H1 (cell line): ENCODE measurements at regions not wholly inside any gene's neighbourhood (a gene's known extent, or its start where the extent isn't known, plus 50 kb on each side); places are given as distances from the start of the nearest gene placed in this dataset.

Source experiments
- CTCF ChIA-PET: fragments of 300-600 bp; sonication (Branson Sonifier 250); formaldehyde crosslinking; loops from one replicate; lab custom pipeline; 2021; ENCODE audit not compliant: partially characterized antibody; lab: Charles Lee
- POLR2A ChIA-PET: fragments of 300-600 bp; sonication (Branson Sonifier 250); formaldehyde crosslinking; loops from one replicate; lab custom pipeline; 2021; ENCODE audit warnings: inconsistent platforms; ENCODE audit not compliant: partially characterized antibody; lab: Charles Lee
- DNase-seq, 2 experiments: peaks; one replicate each; pipeline versions ENCODE4 v3.0.0 to v3.0.0-alpha.2; 2010 to 2022; ENCODE audit warnings: low spot score in 2 of 2, low read depth in 1 of 2, mixed read lengths in 1 of 2
- FAIRE-seq: peaks from 2 replicates; lab custom pipeline; 2011; peaks lifted over from hg19 to GRCh38; lab: Jason Lieb, UNC
- H2AFZ ChIP-seq: 2 replicates; pipeline ENCODE4 v1.8.1; 2012; ENCODE audit warnings: low read length, inconsistent platforms
- H2AK5ac ChIP-seq: 2 replicates; pipeline ENCODE4 v1.6.1; 2013; ENCODE audit warnings: low read depth, low read length
- H2BK120ac ChIP-seq: replicated peaks from 2 replicates; pipeline ENCODE3; 2013; ENCODE audit warnings: low read depth, low read length, inconsistent platforms
- H2BK12ac ChIP-seq: 2 replicates; pipeline ENCODE4 v1.6.1; 2013; ENCODE audit warnings: low read depth, low read length
- H2BK15ac ChIP-seq: 2 replicates; pipeline ENCODE4 v1.6.1; 2013; ENCODE audit warnings: low read length
- H2BK20ac ChIP-seq: 2 replicates; pipeline ENCODE4 v1.6.1; 2013; ENCODE audit warnings: low read length
- H2BK5ac ChIP-seq: 2 replicates; pipeline ENCODE4 v1.6.1; 2013; ENCODE audit warnings: low read depth, low read length
- H3K14ac ChIP-seq: 2 replicates; pipeline ENCODE4 v1.6.1; 2013; ENCODE audit warnings: inconsistent platforms; ENCODE audit not compliant: insufficient read length
- H3K18ac ChIP-seq: 2 replicates; pipeline ENCODE4 v1.6.1; 2013; ENCODE audit warnings: low read length; ENCODE audit errors: extremely low read depth
- H3K23ac ChIP-seq: 2 replicates; pipeline ENCODE4 v1.6.1; 2013; ENCODE audit warnings: inconsistent platforms; ENCODE audit not compliant: insufficient read length
- H3K23me2 ChIP-seq: 2 replicates; pipeline ENCODE4 v1.6.1; 2013; ENCODE audit warnings: low read depth, low read length
- H3K27ac ChIP-seq: 2 replicates; pipeline ENCODE4 v1.6.1; 2011; ENCODE audit warnings: low read depth, low read length, inconsistent platforms
- H3K27me3 ChIP-seq, 4 experiments: replicated peaks in 1 of 4; 1 replicate in 1 of 4; 2 replicates in 3 of 4; pipeline versions ENCODE4 v1.6.1 to v1.8.1; 2011 to 2013; ENCODE audit warnings: low read length in 3 of 4, mild to moderate bottlenecking in 3 of 4, inconsistent platforms in 2 of 4, mixed read lengths in 2 of 4, moderate library complexity in 1 of 4; ENCODE audit not compliant: control insufficient read depth in 3 of 4, insufficient read depth in 3 of 4; ENCODE audit errors: extremely low read depth in 1 of 4
- H3K36me3 ChIP-seq, 4 experiments: 2 replicates each; pipeline versions ENCODE4 v1.6.1 to v1.8.1; 2011 to 2013; ENCODE audit warnings: mild to moderate bottlenecking in 4 of 4, low read length in 3 of 4, moderate library complexity in 2 of 4, control low read depth in 1 of 4, inconsistent platforms in 1 of 4; ENCODE audit not compliant: insufficient read depth in 4 of 4, control insufficient read depth in 2 of 4
- H3K4ac ChIP-seq: replicated peaks from 2 replicates; pipeline ENCODE3; 2013; ENCODE audit warnings: low read length, low read depth, mixed read lengths, inconsistent platforms; ENCODE audit not compliant: insufficient read length
- H3K4me1 ChIP-seq, 4 experiments: replicated peaks in 1 of 4; 1 replicate in 1 of 4; 2 replicates in 3 of 4; pipeline versions ENCODE4 v1.6.1 to v1.8.1; 2011 to 2013; ENCODE audit warnings: low read length in 3 of 4, inconsistent platforms in 2 of 4, mixed read lengths in 1 of 4; ENCODE audit not compliant: insufficient read depth in 4 of 4, control insufficient read depth in 3 of 4
- H3K4me2 ChIP-seq, 2 experiments: 2 replicates each; pipeline versions ENCODE4 v1.6.1 to v1.8.1; 2011 to 2013; ENCODE audit warnings: low read depth in 2 of 2, low read length in 2 of 2, control low read depth in 1 of 2, inconsistent platforms in 1 of 2, mild to moderate bottlenecking in 1 of 2; ENCODE audit not compliant: insufficient read depth in 1 of 2
- H3K4me3 ChIP-seq, 4 experiments: fragments of 200-600, 300-600 bp in 1 of 4; sonication (generic), shearing (Covaris generic), sonication (Bioruptor Twin) in 1 of 4; 2 replicates each; pipeline versions ENCODE4 v1.5.1 to v1.8.1; 2011 to 2016; ENCODE audit warnings: low read length in 4 of 4, low read depth in 3 of 4, control low read depth in 2 of 4, inconsistent platforms in 2 of 4, mild to moderate bottlenecking in 2 of 4, mixed read lengths in 1 of 4, moderate library complexity in 1 of 4; ENCODE audit not compliant: insufficient read depth in 2 of 4; ENCODE audit errors: extremely low read depth in 1 of 4
- H3K56ac ChIP-seq: replicated peaks from 2 replicates; pipeline ENCODE3; 2013; ENCODE audit warnings: low read depth, mild to moderate bottlenecking, mixed read lengths, low read length, inconsistent platforms; ENCODE audit not compliant: insufficient read length
- H3K79me1 ChIP-seq: 2 replicates; pipeline ENCODE4 v1.6.1; 2013; ENCODE audit warnings: low read depth, low read length, control low read depth
- H3K79me2 ChIP-seq, 2 experiments: 2 replicates each; pipeline versions ENCODE4 v1.6.1 to v1.8.1; 2012 to 2013; ENCODE audit warnings: low read length in 2 of 2, mild to moderate bottlenecking in 2 of 2, inconsistent platforms in 1 of 2; ENCODE audit not compliant: insufficient read depth in 2 of 2, control insufficient read depth in 1 of 2
- H3K9ac ChIP-seq, 4 experiments: replicated peaks in 1 of 4; 1 replicate in 1 of 4; 2 replicates in 3 of 4; pipeline versions ENCODE4 v1.6.1 to v1.8.1; 2011 to 2013; ENCODE audit warnings: low read depth in 3 of 4, low read length in 3 of 4, control low read depth in 2 of 4, mild to moderate bottlenecking in 2 of 4, moderate library complexity in 2 of 4, inconsistent platforms in 1 of 4; ENCODE audit errors: extremely low read depth in 1 of 4
- H3K9me3 ChIP-seq, 2 experiments: 2 replicates each; pipeline versions ENCODE4 v1.6.1 to v1.8.1; 2012 to 2013; ENCODE audit warnings: mild to moderate bottlenecking in 2 of 2, moderate library complexity in 2 of 2, control low read depth in 1 of 2, inconsistent platforms in 1 of 2, low read depth in 1 of 2, low read length in 1 of 2, mixed read lengths in 1 of 2; ENCODE audit not compliant: insufficient read depth in 2 of 2
- H4K20me1 ChIP-seq, 2 experiments: replicated peaks in 1 of 2; 2 replicates each; pipeline versions ENCODE3 to v1.8.1; 2011 to 2013; ENCODE audit warnings: inconsistent platforms in 2 of 2, low read length in 2 of 2, mild to moderate bottlenecking in 1 of 2; ENCODE audit not compliant: insufficient read depth in 2 of 2, control insufficient read depth in 1 of 2
- H4K5ac ChIP-seq: 2 replicates; pipeline ENCODE4 v1.6.1; 2013; ENCODE audit warnings: low read length, low read depth, mixed read lengths, inconsistent platforms; ENCODE audit not compliant: insufficient read length
- H4K8ac ChIP-seq: 2 replicates; pipeline ENCODE4 v1.8.0; 2013; ENCODE audit warnings: mild to moderate bottlenecking, moderate library complexity, low read length, inconsistent platforms; ENCODE audit not compliant: insufficient read depth; ENCODE audit errors: extremely low read depth
- H4K91ac ChIP-seq: replicated peaks from 2 replicates; pipeline ENCODE3; 2013; ENCODE audit warnings: low read length, mixed read lengths, inconsistent platforms; ENCODE audit not compliant: insufficient read length
- ASH2L ChIP-seq: fragments of 200-600, 300-600 bp; sonication (generic); IDR thresholded peaks from one replicate; pipeline ENCODE4 v1.7.1; 2017; ENCODE audit warnings: low read length
- EGR1 ChIP-seq: IDR thresholded peaks from 2 replicates; pipeline ENCODE4 v1.6.1; 2011; ENCODE audit warnings: low read depth, low read length, borderline replicate concordance
- EP300 ChIP-seq, 2 experiments: IDR thresholded peaks; 1 replicate in 1 of 2; 2 replicates in 1 of 2; pipeline ENCODE4 v1.6.1; 2011 to 2012; ENCODE audit warnings: low read depth in 2 of 2, low read length in 2 of 2, mild to moderate bottlenecking in 2 of 2, borderline replicate concordance in 1 of 2, inconsistent platforms in 1 of 2, moderate library complexity in 1 of 2
- GTF2F1 ChIP-seq: IDR thresholded peaks from 2 replicates; pipeline ENCODE4 v1.6.1; 2012; ENCODE audit warnings: low read depth, low read length, improper control_type of control experiment, borderline replicate concordance
- JUND ChIP-seq: IDR thresholded peaks from 2 replicates; pipeline ENCODE4 v1.6.1; 2011; ENCODE audit warnings: mild to moderate bottlenecking, improper control_type of control experiment, low read length
- KDM1A ChIP-seq: fragments of 200-600, 300-600 bp; sonication (generic); IDR thresholded peaks from 2 replicates; pipeline ENCODE4 v1.7.1; 2016; ENCODE audit warnings: mild to moderate bottlenecking, low read length, borderline replicate concordance
- KDM4A ChIP-seq: IDR thresholded peaks from one replicate; pipeline ENCODE4 v1.7.1; 2012; ENCODE audit warnings: low read depth, mild to moderate bottlenecking, moderate library complexity, low read length, inconsistent platforms; ENCODE audit not compliant: severe bottlenecking
- NANOG ChIP-seq: IDR thresholded peaks from 2 replicates; pipeline ENCODE4 v1.6.1; 2011; ENCODE audit warnings: low read length, low read depth, mild to moderate bottlenecking, inconsistent platforms; ENCODE audit not compliant: insufficient read depth, poor library complexity, severe bottlenecking
- POLR2AphosphoS5 ChIP-seq: IDR thresholded peaks from 2 replicates; pipeline ENCODE4 v1.6.1; 2011; ENCODE audit warnings: low read depth, low read length
- RFX5 ChIP-seq: IDR thresholded peaks from 2 replicates; pipeline ENCODE4 v1.6.1; 2011; ENCODE audit warnings: low read depth, low read length, improper control_type of control experiment, borderline replicate concordance
- RNF2 ChIP-seq: fragments of 200-900, 300-1000 bp; sonication (generic); IDR thresholded peaks from 2 replicates; pipeline ENCODE4 v1.7.1; 2016; ENCODE audit warnings: borderline replicate concordance, low read depth, mild to moderate bottlenecking, antibody characterized with exemption, low read length; ENCODE audit not compliant: poor library complexity, severe bottlenecking; ENCODE audit errors: missing control alignments
- SIX5 ChIP-seq: IDR thresholded peaks from 2 replicates; pipeline ENCODE4 v1.6.1; 2011; ENCODE audit warnings: mild to moderate bottlenecking, low read depth, low read length
- WGBS, 2 experiments: shearing (Covaris generic) in 1 of 2; methylation state at CpG; one replicate each; pipeline versions ENCODE4 v1.1.6 to v1.1.7; 2013 to 2015; ENCODE audit warnings: low lambda C conversion rate in 2 of 2, mixed read lengths in 2 of 2, inconsistent platforms in 1 of 2, low coverage in 1 of 2, missing lambda C conversion rate in 1 of 2; ENCODE audit not compliant: insufficient replicate concordance in 2 of 2, insufficient coverage in 1 of 2, insufficient read length in 1 of 2; ENCODE audit errors: extremely low coverage in 1 of 2, missing lambda C conversion rate in 1 of 2; 5-methylcytosine and 5-hydroxymethylcytosine counted together
- TF ChIP-seq, protein P1 (sequence below): IDR thresholded peaks from 2 replicates; pipeline ENCODE4 v1.6.1; 2012; ENCODE audit warnings: inconsistent platforms

DNA sequence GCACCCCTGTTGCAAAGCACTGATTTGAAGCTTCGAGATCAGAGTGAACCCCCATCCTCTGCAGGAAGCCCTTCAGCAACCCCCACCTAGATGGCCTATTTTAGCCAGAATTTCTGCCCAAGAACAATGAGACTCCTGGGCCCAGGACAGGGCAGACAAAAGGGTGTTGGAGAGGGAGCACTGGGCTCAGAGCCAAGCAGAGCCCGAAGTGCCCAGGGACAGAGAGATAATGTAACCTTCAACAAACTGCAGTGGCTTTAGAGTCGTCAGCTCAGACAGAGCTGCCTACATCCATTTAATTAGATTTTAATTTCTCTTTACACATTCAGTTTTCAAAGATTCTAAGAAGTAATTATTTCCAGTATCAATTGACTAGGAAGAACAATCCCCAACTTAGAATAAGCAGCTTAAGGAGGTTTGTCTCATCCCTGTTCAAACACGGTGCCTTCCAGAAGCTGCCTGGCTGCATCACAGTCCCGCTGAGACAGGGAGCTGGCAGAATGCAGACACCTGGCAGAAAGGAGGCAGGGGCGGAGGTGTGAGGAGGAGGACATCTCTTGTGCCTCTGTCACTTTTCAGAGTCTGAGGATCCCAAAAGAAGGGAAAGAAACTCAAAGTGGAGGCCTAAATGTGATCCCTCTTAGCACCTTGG is 504.9 kb upstream of the CCDC196 start:
- WGBS, 2 experiments, result 91% methylated on average over 6 of the region's 6 CpGs; no CpG with 5 or more reads in 1 of the 2 experiments
- TF ChIP-seq POLR2AphosphoS5 (no peak), GTF2F1 (no peak), ASH2L (no peak), NANOG (no peak), RNF2 (no peak), RFX5 (no peak), KDM4A (no peak), EP300 (IDR thresholded peaks at IDR 0.05; ENCODE audit: borderline replicate concordance in 1 of 2, low read depth in 2 of 2, low read length in 2 of 2) (no peak), SIX5 (no peak), EGR1 (no peak), JUND (no peak), KDM1A (no peak)
- TF ChIP-seq, protein P1, sequence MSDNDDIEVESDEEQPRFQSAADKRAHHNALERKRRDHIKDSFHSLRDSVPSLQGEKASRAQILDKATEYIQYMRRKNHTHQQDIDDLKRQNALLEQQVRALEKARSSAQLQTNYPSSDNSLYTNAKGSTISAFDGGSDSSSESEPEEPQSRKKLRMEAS, result no peak

More for the DNA sequence above, 504.9 kb upstream of the CCDC196 start:
- Histone ChIP-seq H3K79me1 (no peaks in the 10 kb centered on the region; the same call in 1 of the 2 replicates), H4K5ac (no peak overlapping the region), H2BK12ac (no peak overlapping the region), H2BK15ac (no peak overlapping the region), H3K9ac (no peak overlapping the region), H2BK20ac (no peak overlapping the region), H3K56ac (no peak overlapping the region), H3K27ac (no peak overlapping the region), H3K14ac (no peak overlapping the region), H3K4me1 (no peaks in the 10 kb centered on the region), H2BK120ac (no peak overlapping the region), H3K4ac (no peak overlapping the region), H3K36me3 (no peaks in the 10 kb centered on the region), H4K20me1 (no peaks in the 10 kb centered on the region), H2AK5ac (no peak overlapping the region), H3K18ac (no peak overlapping the region), H2AFZ (no peak overlapping the region), H4K8ac (no peak overlapping the region), H3K79me2 (no peaks in the 10 kb centered on the region), H3K27me3 (no peaks in the 10 kb centered on the region), H2BK5ac (no peak overlapping the region), H3K4me3 (no peak overlapping the region), H3K9me3 (peaks cover 2 to 4% of the 10 kb centered on the region in 2 experiments; a peak in 2 of 4 replicates), H3K4me2 (no peak overlapping the region), H3K23ac (no peak overlapping the region), H4K91ac (no peak overlapping the region), H3K23me2 (peaks cover 2% of the 10 kb centered on the region; the same call in 1 of the 2 replicates)
- ChIA-PET POLR2A (no interaction called here), CTCF (interaction anchor here (0.6 kb wide), 1 partner anchor 145 kb away, joined by 3 read pairs; no protein-coding TSS in a partner anchor)
- DNase-seq (no peak), FAIRE-seq (no peak)
